Calu3 (cell line): ENCODE measurements at regions not wholly inside any gene's neighbourhood (a gene's known extent, or its start where the extent isn't known, plus 50 kb on each side); places are given as distances from the start of the nearest gene placed in this dataset.

ENCODE experiments used
- BruUV-seq: library from RNA; stranded (reverse); fragments of 400-500 nt; replicated peaks from 2 replicates; lab custom pipeline; 2021; lab: Mats Ljungman, UMichigan
- CTCF ChIA-PET: fragments of 300-600 bp; sonication (Branson Sonifier 250); formaldehyde crosslinking; loops from one replicate; lab custom pipeline; 2022; ENCODE audit warnings: antibody characterized with exemption; lab: Charles Lee
- DNase-seq: peaks from one replicate; pipeline ENCODE4 v3.0.0; 2022
- H3K27ac Mint-ChIP-seq: one replicate; pipeline ENCODE4 v1.8.0; 2022; ENCODE audit warnings: mixed read lengths; ENCODE audit not compliant: unreplicated experiment
- H3K27me3 Mint-ChIP-seq: one replicate; pipeline ENCODE4 v1.8.0; 2022; ENCODE audit warnings: mixed read lengths; ENCODE audit not compliant: unreplicated experiment
- H3K36me3 Mint-ChIP-seq: one replicate; pipeline ENCODE4 v1.8.0; 2022; ENCODE audit warnings: mild to moderate bottlenecking, moderate library complexity, mixed read lengths; ENCODE audit not compliant: insufficient read depth, unreplicated experiment
- H3K4me1 Mint-ChIP-seq: one replicate; pipeline ENCODE4 v1.8.0; 2022; ENCODE audit warnings: mild to moderate bottlenecking, low read depth, mixed read lengths; ENCODE audit not compliant: unreplicated experiment
- H3K4me3 Mint-ChIP-seq: one replicate; pipeline ENCODE4 v1.8.0; 2022; ENCODE audit warnings: mild to moderate bottlenecking, low read depth, moderate library complexity, mixed read lengths; ENCODE audit not compliant: unreplicated experiment
- H3K9me3 Mint-ChIP-seq: one replicate; pipeline ENCODE4 v1.8.0; 2022; ENCODE audit warnings: low read depth, mixed read lengths; ENCODE audit not compliant: unreplicated experiment
- CTCF ChIP-seq: fragments of 200-600 bp; IDR thresholded peaks from one replicate; pipeline ENCODE4 v1.8.0; 2022; ENCODE audit warnings: antibody characterized with exemption; ENCODE audit not compliant: unreplicated experiment
- intact Hi-C: fragments of 100-400 bp; cut with micrococcal nuclease; formaldehyde crosslinking; loops from one replicate; pipeline ENCODE4 v1.10.0; 2022; ENCODE audit not compliant: unreplicated experiment

GRCh38 chr18:77374446-77374805 is 124.8 kb downstream of the GALR1 start:
- Mint-ChIP-seq H3K4me1 (no peaks in the 10 kb centered on the region), H3K9me3 (peaks cover 14% of the 10 kb centered on the region), H3K27me3 (peaks cover 29% of the 10 kb centered on the region), H3K4me3 (no peak overlapping the region), H3K27ac (no peak overlapping the region), H3K36me3 (no peaks in the 10 kb centered on the region)
- CTCF ChIA-PET = no interaction called here
- DNase-seq = no peak
- intact Hi-C loops = no loop called here
- BruUV-seq = no TSS peak
- no peak for TF ChIP-seq CTCF

DNA sequence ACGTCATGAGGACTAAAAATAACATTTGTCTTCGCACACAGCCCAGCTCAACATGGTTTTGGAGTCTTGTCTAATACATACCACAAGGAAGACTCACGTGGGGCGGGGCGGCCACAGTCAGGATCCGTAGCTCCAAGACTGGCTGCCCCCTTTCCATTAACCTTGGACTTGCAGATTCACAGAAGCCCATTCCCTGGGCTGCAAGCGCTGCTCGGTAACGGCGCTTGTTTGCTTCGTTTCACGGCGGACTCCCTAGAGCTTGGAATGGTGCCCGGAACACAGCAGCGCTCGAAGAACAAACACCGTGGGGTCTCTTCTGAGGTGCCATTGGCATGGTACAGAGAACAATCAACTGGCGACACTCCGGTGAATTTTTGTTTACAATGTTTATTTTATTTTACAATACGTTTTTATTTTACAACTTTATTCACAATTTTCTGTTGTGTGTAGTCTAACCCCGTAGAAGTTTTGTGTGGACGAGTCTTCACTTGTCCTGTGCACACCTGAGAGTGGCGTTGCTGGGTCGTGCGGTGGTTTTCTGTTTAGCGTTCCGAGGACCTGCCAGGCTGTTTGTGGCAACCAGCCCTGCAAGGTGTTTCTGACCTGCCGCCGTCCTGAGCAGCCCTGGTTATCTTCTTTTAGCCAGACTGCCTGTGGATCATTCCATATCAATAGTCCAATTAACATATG is 126.5 kb downstream of the GALR1 start:
- Mint-ChIP-seq H3K36me3 (no peaks in the 10 kb centered on the region), H3K27ac (no peak overlapping the region), H3K4me1 (no peaks in the 10 kb centered on the region), H3K4me3 (no peak overlapping the region), H3K27me3 (peaks cover 32% of the 10 kb centered on the region), H3K9me3 (peaks cover 9% of the 10 kb centered on the region)
- DNase-seq = no peak
- CTCF ChIA-PET = no interaction called here
- TF ChIP-seq CTCF = no peak
- intact Hi-C loops = loop anchor here (5.0 kb wide), 1 partner anchor 591 kb away; no protein-coding TSS in a partner anchor
- no TSS peak for BruUV-seq

- no peak overlapping the region for H3K4me3 Mint-ChIP-seq
- H3K27ac Mint-ChIP-seq = no peak overlapping the region
- peaks cover 32% of the 10 kb centered on the region for H3K27me3 Mint-ChIP-seq
- CTCF ChIA-PET = no interaction called here
- no peaks in the 10 kb centered on the region for H3K4me1 Mint-ChIP-seq
- H3K9me3 Mint-ChIP-seq = peaks cover 6% of the 10 kb centered on the region
- intact Hi-C loops = loop anchor here (5.0 kb wide), 1 partner anchor 591 kb away; no protein-coding TSS in a partner anchor
- no peak for TF ChIP-seq CTCF
- H3K36me3 Mint-ChIP-seq = no peaks in the 10 kb centered on the region
- BruUV-seq = no TSS peak
- DNase-seq = no peak
Measured at GRCh38 chr18:77376733-77377094, 127.1 kb downstream of the GALR1 start.

DNA sequence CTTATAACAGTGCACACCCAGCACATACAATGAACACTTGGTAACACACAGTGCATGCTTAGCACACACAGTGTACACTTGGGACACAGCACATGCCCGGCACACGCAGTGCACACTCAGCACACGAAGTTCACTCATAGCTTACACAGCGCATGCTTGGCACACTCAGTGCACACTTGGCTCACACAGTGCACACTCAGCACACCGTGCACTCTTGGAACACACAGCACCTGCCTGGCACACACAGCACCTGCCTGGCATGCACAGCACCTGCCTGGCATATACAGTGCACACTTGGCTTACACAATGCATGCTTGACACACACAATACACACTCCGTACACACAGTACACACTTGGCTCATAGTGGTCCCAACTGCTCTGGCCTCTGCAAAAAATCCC is 128.2 kb downstream of the GALR1 start:
- Mint-ChIP-seq H3K36me3 (no peaks in the 10 kb centered on the region), H3K27ac (no peak overlapping the region), H3K4me3 (no peak overlapping the region), H3K27me3 (peaks cover 32% of the 10 kb centered on the region), H3K9me3 (peaks cover 6% of the 10 kb centered on the region), H3K4me1 (no peaks in the 10 kb centered on the region)
- CTCF ChIA-PET = no interaction called here
- intact Hi-C loops = loop anchor here (5.0 kb wide), 1 partner anchor 589 kb away; no protein-coding TSS in a partner anchor
- no TSS peak for BruUV-seq
- no peak for DNase-seq
- TF ChIP-seq CTCF = no peak
